NCI-H345 (cell line): ENCODE measurements at regions not wholly inside any gene's neighbourhood (a gene's known extent, or its start where the extent isn't known, plus 50 kb on each side); places are given as distances from the start of the nearest gene placed in this dataset.

Source experiments
- DNase-seq: peaks from one replicate; lab custom pipeline; 2025; lab: John Stamatoyannopoulos, UW

DNA sequence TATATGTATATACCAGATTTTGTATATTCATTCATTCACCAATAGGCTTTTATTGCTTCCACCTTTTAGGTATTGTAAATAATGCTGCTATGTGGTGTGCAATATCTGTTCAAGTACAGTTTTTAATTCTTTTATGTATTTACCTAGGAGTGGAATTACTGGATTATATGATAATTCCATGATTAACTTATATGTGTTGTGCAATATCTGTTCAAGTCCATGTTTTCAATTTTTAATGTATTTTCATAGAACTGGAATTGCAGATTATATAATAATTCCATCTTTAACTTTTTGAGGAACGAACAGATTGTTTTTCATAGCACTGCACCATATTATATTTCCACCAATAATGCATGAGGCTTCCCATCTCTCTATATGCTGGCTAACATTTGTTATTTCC lies 50.6 kb upstream of the L3MBTL4 start:
- DNase-seq, result no peak

DNA sequence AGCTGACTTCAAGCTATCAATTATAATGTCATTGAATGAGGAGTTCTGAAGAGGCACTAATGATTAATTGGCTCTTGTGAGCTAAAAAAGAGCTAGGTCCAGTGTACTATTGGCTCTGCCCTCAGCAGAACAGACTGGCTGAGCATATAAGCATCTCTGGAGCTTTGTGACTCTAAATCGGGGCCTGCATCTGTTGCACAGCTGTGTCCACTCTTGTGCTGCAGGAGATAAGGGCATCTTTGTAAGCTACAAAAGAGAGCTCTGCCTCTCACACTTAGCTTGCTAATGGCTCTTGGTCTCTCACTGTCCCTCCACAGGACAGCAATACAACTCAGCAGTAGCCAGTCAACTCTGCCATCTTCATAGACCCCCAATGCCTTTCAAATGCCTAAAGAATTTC lies 61.5 kb upstream of the L3MBTL4 start:
- no peak for DNase-seq

DNA sequence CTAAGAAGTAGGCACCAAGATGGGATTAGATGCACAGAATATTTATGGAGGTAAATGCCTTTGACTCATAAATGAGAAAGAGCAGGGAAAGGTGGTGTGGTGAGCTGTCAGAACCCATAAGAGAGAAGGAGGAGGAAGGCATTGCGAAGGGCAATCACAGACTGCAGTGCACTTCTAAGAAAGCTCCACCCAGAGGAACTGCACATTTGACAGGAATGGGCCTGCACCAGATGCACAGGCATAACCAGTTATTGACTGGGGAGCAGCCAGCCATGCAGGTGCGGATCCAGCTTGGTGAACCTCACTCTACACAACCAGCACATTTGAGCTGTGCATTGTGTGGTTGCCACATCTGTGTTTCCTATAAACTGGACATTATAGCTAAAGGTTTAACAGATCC lies 62.2 kb upstream of the L3MBTL4 start:
- DNase-seq, result no peak

DNA sequence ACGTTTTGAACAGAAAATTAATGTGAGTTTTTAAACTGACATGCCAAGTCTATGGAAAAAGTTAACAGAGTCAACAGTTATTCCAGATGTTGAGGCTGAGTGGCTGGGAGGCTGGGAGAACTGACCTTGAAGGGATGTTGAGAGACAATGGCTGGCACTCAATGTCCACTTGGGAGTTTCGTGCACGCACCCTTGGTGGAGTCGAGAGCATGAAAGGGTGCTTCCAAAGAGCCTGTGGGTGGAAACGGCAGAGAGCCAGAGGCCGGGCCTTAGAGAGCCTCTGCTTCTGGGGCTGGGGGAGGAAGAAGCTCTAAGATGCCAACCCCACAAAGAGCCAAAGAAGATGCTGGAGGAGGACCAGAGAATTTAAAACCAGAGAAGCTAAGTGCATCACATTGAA lies 63.4 kb upstream of the L3MBTL4 start:
- no peak for DNase-seq

DNA sequence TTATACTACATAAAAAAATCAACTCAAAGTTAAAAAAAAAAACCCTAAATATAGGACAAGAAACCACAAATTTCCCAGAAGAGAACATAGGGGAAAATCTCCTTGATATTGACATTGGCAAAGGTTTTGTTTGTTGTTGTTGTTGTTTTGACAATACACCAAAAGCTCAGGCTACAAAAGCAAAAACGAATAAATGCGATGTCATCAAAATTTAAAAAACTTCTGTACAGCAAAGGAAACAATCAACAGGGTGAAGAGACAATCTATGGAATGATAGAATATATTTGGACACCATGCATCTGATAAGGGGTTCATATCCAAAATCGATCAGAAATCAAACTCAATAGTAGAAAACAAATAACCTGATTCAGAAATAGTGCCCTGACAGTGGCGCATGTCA lies 65.0 kb upstream of the L3MBTL4 start:
- no peak for DNase-seq

DNA sequence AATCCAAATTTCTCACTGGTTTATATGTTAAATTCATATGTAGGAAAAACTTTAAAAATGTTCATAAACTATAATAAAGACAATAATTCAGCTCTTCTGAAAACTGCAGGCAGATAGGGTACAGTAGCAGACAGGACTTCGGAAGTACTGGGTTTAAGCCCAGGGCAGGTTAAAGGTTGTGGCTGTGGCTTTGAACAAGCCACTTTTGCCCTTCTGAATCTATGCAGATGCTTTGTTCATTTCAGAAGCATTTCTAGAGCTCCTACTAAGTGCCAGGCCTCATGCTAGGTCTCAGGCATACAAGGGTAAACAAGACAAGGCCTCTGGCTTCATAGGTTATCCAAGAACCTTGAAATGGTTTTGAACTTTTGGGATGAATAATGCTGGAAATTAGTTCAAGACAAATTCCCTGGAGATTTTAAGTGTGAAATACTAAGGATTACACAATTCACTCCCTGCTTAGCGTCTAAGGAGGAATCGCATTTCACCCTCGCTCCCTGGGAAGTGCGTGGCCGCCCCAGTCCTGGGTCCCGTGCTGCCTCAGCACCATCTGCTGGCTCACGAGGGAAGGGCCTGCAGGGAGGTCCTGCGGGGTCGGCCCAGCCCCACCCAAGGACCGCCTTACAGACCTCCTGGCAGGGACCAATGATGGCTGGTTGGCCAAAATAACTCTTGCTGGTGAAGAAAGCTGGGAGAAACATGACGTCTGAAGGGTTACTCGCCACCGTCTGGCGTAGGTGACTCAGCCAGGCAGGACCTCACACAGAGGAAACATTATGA lies 67.7 kb upstream of the L3MBTL4 start:
- DNase-seq, result peak; percentile 28

DNA sequence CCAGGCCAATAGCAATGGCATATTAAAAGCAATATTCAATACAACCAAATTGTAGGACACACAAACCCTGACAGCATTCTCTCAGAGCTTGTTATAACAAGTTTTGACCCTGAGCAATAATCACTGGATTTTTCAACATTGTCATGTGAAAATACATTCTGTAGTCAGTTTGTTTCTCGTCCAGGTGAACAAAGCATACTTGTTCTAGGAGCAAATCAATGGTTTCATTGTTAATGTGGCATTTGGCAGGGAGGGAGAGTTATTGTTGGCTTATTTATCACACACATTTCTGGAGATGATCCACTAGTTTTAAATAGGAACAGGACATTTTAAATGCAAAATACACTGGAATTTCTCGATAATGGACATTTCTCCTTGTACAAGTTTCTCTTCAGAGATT lies 69.9 kb upstream of the L3MBTL4 start:
- no peak for DNase-seq

DNA sequence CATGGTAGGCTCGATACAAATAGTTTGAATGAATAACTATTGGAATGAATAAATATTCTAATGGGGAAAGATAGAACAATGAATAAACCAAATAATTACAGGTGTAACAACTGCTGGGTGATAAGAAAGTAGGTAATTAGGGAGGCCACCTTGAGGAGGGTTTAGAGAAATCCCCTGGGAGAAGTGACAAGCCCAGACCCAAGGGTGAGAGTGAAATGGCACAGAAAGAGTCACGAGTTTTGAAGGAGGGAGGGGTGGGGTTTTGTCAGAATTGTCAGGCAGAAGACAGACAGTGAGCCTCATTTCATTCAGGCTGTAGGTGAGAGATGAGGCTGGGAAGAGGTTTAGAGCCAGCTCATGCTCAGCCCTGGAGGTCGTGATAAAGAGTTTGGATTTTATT lies 71.6 kb upstream of the L3MBTL4 start:
- DNase-seq, result no peak

DNA sequence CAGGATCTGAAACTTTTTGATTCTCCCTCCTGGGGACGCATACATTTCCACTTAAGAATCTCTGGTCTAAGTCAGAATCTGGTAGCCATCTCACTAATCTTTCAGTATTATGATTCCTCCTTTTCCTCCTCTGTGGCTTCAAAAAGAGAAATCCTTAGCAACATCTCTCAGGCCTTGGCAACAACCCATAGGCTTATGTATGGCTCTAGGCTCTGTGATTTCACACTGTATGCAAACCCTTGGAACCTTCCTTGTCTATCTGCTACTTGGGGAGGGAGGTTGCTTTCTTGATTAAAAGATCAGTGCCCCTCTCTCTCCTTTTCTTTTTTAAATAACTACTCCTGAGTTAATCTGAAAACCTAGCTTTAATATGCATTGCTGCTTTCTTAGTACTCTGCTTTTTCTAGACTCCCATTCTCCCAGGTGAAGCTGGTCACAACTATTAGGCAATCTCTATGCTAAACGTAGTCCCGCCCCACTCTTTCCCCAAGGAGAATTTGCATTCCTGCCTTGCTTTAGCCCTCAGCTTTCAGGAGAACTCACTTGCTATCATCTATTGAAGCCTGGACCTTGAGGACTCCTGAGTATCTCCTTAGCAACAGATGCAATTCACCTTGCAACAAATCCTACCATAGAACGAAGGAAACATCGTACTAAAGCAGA lies 72.2 kb upstream of the L3MBTL4 start:
- DNase-seq, result no peak

DNA sequence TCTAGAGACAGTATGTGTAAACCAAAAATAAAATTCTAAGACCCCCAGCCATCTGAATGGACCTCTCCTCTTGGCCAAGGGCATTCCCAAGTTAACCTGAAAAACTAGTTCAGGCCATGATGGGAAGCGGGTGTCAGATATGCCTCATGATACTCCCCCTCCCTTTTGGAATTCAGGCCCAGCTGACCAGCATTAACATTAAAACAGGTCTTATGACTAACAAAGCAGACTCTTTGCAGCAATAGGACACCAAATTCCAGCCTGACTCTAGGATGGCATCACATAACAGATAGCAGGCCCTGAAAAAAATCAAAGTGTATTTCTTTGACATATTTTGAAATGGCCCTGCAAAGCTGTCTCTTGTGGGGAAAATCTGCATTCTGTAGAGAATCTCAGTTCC lies 73.3 kb upstream of the L3MBTL4 start:
- no peak for DNase-seq

DNA sequence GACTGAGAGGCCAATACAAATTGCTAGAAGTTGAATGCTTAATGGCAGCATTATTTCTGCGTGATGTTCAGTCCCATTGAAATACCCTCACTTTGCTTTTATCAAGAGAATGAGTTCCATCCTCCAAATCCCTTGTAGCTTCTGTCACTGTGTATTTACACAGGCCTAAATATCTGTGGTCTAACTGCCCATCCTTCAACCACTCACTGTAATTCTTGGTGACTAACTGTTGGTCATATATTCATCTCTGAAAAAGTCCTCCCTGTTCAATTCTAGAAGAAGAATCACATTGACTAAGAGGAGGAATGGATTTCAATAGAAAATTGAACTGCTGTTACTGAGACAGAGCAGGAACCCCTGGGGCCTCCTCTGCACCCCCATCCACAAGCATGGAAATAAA lies 74.2 kb upstream of the L3MBTL4 start:
- no peak for DNase-seq

DNA sequence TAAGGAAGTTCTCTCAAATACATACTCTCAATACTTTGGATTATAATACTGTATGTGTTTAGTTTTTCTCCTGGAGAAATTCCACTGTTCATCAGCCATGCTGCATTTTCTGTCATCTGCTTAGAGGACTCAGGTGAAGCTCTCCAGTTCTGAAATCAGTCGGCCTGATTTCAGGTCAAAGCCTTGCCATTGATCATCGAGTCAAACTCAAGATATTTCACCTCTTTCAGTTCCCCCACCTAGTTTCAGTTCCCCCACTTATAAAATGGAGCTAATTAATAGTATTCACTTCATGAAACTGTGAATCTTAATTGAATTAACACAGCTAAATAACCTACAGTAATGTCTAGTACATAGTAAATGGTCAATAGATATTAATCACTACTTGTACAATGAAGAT lies 75.3 kb upstream of the L3MBTL4 start:
- no peak for DNase-seq

DNA sequence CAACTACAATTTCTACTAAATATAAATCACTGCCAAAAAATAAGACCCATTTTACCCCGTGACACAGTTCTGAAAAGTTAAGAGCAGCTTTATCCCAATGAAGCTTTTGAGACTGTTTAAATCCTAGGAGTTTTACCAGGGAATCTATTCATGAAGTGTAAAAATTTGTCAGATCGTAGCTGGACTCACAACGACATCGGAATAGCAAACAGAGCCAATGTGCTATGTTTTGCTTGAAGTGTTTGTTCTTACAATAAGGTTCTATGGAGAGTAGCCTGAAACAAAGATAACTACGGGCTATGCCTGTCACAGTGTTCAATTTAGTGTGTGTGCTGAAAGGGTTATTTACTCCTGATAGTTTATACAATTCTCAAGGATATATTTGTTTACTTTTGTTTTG lies 78.5 kb upstream of the L3MBTL4 start:
- DNase-seq, result no peak

DNA sequence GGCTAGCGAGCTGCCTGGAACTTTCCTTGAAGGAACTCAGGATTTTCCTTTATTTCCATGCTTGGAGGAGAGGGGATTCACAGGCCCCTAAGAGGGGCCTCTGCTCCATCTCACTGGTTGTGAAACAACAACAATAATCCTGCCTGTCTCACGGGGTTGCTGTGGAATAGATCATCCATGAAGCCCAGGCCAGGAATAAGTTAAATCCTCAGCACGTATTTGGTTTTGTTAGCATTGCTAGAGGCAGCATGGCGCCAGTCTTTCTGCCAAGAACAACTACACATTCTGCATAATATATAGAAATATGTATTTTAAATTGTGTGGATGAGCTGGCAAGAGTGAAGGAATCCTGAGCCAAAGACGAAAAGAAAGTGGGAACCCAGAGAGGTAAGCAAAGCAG lies 80.8 kb upstream of the L3MBTL4 start:
- DNase-seq, result no peak

DNA sequence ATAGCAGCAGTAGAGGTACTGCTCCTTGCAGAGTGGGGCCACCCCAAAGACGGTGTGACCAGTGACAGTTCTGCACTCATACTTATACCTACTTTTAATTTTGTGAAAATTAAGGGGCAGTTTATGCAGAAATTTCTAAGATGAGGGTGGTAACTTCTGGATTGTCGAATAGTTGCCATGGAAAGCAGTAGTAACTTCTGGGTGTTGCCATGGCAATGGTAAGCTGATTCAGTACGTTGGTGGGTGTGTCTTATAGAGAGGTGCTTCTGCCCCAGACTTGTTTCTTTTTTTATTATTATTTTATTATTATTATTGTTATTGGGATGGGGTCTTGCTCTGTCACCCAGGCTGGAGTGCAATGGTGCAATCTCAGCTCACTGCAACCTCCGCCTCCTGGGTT lies 82.8 kb upstream of the L3MBTL4 start:
- DNase-seq, result no peak

DNA sequence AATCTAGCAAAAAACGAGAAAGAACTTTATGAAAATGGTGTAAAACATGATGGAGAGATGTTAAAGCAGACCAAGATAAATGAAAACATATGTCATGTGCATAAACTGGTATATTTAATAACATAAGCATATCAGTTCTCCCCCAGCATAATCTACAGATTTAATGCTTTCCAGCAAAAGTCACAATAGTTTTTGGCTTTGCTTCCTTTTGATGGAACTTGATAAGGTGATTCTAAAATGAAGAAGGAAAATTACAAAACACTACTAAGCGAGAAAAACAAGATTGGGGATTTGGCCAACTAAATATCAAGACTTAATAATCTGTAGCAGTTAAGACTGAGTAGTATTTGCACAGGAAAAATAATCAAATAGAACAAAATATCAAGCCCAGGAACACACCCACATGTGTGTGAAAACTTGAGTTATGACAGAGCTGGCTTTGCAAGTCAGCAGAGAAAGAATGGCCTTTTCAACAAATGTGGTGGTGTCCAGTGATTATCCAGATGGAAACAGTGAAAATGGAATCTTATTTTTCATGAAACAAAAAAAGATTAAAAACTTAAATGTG lies 83.7 kb upstream of the L3MBTL4 start:
- no peak for DNase-seq

DNA sequence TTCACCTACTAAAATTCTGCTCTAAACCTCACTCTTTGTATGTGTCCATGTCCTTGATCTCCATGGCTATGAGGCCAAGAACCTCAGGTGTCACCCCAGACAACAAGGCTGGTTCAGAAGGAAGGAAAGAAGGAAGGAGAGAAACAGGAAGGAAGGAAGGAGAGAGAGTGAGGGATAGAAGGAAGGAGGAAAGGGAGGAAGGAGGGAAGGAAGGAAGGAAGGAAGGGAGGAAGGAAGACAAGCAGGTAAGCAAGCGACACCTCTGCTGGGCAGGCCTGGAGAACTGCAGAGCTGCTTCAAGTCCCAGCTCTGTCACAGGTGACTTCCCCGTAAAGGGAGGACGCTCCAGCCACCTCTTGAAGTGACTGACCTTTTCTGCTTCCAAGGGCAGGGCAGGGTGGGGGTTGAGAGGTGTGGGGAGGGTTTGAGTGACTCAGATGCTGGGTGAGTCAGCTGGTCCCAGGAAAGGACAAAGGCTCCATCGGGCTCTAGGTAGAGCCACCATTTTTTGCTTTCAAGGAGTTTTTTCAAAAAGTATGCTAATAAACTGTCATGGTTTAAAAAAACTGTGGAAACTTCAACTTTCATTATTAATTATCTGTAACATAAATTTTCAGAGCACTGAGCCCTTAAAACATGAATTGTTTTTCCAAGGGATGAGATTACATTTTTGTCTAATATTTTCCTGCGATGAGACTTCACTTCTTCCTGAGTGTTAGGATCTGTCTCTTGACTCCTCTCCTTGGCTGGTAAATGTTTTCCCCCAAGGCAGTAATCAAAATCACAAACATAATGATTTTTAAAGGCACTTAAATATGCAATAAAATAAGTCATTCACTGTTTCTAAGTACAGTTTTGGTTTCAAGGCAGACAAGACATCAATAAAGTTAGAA lies 90.1 kb upstream of the L3MBTL4 start:
- DNase-seq, result no peak

DNA sequence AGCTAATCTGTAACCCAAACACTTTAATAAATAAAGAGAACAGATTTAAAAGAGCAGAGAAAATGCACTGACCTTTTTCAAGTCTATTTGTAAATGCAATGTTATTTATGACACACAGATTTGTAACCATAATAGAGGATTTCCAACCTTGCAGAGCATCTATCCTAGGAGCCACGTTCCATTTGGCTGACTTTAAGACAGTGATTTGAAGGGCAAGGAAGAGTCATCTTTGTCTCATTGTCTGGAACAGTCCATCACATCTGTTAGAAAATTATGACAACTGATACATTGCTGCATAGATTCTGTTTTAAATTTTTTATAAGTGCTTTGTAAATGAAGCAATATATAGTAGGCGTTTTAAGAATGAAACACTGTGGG lies 90.8 kb upstream of the L3MBTL4 start:
- no peak for DNase-seq

DNA sequence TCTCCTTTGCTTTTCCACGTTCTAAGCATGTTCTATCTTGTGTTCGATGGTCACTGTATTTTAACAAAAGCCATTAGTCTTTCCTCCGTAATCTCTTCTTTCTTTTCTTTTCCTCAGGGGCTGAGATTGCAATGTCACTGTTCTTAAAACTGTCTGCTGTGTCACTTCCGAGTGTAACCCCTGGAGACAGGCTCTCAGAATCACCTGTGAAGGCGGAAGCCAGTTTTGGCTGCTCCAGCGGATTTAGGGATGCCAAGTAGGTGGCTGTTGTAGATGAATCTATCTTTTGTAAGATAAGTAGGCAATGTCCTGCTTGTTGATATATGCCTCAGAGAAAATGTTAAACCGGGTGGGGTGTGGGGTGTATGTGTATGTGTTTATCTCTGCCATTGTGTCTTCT lies 94.7 kb upstream of the L3MBTL4 start:
- no peak for DNase-seq

DNA sequence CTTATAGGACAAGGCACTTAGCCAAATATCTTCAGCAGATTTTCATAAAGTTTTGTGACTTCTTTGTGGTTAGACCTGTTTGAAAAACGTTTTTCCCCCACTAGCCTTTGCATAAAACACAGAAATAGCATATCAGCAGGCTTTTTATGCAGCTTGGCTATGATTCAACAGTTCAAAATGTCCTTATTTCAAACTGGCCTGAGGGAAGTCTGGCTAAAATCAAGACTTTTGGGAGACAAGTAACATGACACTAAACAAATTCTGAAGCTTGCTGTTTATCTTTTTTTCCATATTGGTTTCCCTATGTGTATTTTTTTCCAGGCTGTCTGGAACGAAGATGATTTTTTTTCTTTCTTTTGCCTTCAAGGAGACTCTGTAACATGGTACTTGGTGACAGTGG lies 95.1 kb upstream of the L3MBTL4 start:
- DNase-seq, result no peak

DNA sequence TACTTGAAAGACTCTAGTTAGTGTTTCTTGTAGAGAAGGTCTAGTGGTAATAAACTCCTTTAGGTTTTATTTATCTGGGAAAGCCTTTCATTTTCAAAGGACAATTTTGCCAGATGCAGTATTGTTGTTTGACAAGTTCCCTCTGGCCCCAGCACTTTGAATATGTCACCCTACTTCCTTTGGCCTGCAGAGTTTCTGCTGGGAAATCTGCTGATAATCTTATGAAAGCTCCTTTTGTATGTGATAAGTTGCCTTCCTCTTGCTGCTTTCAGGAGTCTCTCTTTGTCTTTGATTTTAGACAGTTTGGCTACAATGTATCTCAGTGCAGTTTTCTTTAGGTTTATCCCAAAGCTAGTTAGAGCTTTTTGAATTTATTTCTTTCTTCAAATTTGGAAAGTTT lies 106.2 kb upstream of the L3MBTL4 start:
- DNase-seq, result no peak

DNA sequence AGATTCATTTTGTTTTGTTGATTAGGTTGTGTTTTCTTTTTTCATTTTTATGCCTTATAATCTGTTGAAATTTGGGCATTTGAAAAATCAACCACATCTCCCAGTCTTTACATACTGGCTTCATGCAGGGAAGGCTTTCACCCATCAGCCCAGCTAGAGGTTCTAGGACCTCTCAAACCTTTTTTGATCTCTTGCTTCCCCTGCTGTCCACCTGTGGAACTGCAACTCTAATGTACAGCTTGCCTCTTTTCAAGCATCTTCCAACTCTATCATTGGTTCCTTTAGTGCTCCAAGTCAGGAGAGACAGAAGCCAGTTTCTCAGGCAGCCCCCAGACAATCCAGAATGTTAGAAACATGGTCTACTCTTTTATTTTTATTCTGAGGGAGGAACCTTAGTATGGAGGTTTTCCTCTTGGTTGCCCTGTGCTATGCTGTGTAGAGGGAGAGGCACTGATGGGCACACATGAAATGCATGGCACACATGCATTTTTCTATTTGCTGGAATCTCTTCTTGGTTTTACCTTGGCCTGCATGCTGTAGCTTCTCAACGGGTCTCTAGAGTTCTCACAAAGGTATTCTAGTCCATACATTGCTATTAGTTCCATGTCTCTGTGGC lies 107.2 kb upstream of the L3MBTL4 start:
- peak; percentile 24 for DNase-seq
